ENCODE measurements at regions not wholly inside any gene's neighbourhood (a gene's known extent, or its start where the extent isn't known, plus 50 kb on each side); places are given as distances from the start of the nearest gene placed in this dataset.

DNA sequence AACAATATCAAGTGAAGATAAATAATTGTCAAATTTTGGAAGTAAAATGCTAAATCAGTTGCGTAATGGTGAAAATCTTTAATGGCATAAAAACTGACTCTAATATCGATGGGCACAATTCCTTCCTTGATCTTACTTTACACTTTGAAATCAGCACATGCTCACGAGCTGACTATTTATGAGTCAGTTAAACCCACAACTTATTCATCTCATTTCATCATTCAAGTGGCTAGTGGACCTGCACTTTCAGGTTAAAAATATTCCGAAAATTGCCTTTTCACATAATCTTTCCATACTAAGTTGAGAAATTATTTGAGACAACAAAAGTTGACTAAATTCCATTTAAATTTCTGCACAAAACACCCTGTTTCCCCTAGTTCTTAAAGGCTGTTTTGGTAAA lies 582.1 kb upstream of the TENM3 start:
- H3K27me3 ChIP-seq (ENCODE audit: control insufficient read depth in 1 of 2, insufficient read depth in 2 of 2, low read length in 2 of 2): no peaks in the 10 kb centered on the region
- H3K4me1 ChIP-seq (ENCODE audit: insufficient read depth, low read length): no peaks in the 10 kb centered on the region
- no peaks in the 10 kb centered on the region for H3K9me3 ChIP-seq (ENCODE audit: low read length)
- ATAC-seq (no peak), DNase-seq (ENCODE audit: low spot score) (no peak), FAIRE-seq (no peak)
- TF ChIP-seq CEBPB (IDR thresholded peaks at IDR 0.05; ENCODE audit: borderline replicate concordance, low read depth, low read length): no peak
- TF ChIP-seq ZNF773 (CRISPR knock-in tag; IDR thresholded peaks at IDR 0.05; ENCODE audit: borderline replicate concordance): no peak
- TF ChIP-seq, protein P1, sequence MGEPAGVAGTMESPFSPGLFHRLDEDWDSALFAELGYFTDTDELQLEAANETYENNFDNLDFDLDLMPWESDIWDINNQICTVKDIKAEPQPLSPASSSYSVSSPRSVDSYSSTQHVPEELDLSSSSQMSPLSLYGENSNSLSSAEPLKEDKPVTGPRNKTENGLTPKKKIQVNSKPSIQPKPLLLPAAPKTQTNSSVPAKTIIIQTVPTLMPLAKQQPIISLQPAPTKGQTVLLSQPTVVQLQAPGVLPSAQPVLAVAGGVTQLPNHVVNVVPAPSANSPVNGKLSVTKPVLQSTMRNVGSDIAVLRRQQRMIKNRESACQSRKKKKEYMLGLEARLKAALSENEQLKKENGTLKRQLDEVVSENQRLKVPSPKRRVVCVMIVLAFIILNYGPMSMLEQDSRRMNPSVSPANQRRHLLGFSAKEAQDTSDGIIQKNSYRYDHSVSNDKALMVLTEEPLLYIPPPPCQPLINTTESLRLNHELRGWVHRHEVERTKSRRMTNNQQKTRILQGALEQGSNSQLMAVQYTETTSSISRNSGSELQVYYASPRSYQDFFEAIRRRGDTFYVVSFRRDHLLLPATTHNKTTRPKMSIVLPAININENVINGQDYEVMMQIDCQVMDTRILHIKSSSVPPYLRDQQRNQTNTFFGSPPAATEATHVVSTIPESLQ (CRISPR knock-in tag; conservative IDR thresholded peaks at IDR 0.05): no peak
- TF ChIP-seq, protein P2, sequence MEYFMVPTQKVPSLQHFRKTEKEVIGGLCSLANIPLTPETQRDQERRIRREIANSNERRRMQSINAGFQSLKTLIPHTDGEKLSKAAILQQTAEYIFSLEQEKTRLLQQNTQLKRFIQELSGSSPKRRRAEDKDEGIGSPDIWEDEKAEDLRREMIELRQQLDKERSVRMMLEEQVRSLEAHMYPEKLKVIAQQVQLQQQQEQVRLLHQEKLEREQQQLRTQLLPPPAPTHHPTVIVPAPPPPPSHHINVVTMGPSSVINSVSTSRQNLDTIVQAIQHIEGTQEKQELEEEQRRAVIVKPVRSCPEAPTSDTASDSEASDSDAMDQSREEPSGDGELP (IDR thresholded peaks at IDR 0.05; ENCODE audit: borderline replicate concordance, low read depth): no peak
- no peak for TF ChIP-seq GATAD1 (CRISPR knock-in tag; IDR thresholded peaks at IDR 0.05)
- no peak for TF ChIP-seq NFE2L1 (CRISPR knock-in tag; IDR thresholded peaks at IDR 0.05; ENCODE audit: borderline replicate concordance)
- TF ChIP-seq FOXK1 (CRISPR knock-in tag; IDR thresholded peaks at IDR 0.05; ENCODE audit: borderline replicate concordance, low read depth): no peak
- no peak for TF ChIP-seq ZNF232 (CRISPR knock-in tag; IDR thresholded peaks at IDR 0.05; ENCODE audit: borderline replicate concordance)
- TF ChIP-seq, protein P3, sequence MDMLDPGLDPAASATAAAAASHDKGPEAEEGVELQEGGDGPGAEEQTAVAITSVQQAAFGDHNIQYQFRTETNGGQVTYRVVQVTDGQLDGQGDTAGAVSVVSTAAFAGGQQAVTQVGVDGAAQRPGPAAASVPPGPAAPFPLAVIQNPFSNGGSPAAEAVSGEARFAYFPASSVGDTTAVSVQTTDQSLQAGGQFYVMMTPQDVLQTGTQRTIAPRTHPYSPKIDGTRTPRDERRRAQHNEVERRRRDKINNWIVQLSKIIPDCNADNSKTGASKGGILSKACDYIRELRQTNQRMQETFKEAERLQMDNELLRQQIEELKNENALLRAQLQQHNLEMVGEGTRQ (IDR thresholded peaks at IDR 0.05; ENCODE audit: low read depth, low read length): no peak
- TF ChIP-seq, protein P3 (CRISPR knock-in tag; IDR thresholded peaks at IDR 0.05; ENCODE audit: borderline replicate concordance): no peak
- no peak for TF ChIP-seq ZNF326 (CRISPR knock-in tag; IDR thresholded peaks at IDR 0.05; ENCODE audit: borderline replicate concordance)
- no peak for TF ChIP-seq ZFP36L1 (CRISPR knock-in tag; IDR thresholded peaks at IDR 0.05)
- TF ChIP-seq ZNF557 (CRISPR knock-in tag; IDR thresholded peaks at IDR 0.05): no peak
- TF ChIP-seq ZSCAN30 (CRISPR knock-in tag; IDR thresholded peaks at IDR 0.05): no peak
- no peak for TF ChIP-seq ZNF777 (CRISPR knock-in tag; IDR thresholded peaks at IDR 0.05)
- no peak for TF ChIP-seq ZNF563 (CRISPR knock-in tag; IDR thresholded peaks at IDR 0.05)
- H3K9ac ChIP-seq (ENCODE audit: insufficient read depth, low read depth, low read length): no peak overlapping the region
- no peak overlapping the region for H3K27ac ChIP-seq (ENCODE audit: extremely low read length, insufficient read depth, low read length)
- intact Hi-C loops (cut with micrococcal nuclease; ENCODE audit: unreplicated experiment): no loop called here
- in situ Hi-C loops (cut with HindIII; ENCODE audit: extremely low pct_ligation_motif_present, low pct_unique_long_range_greater_than_20kb): no loop called here
- no TSS peak for BruUV-seq (replicated peaks)
- H4K20me1 ChIP-seq (ENCODE audit: insufficient read depth, low read length): no peaks in the 10 kb centered on the region
- H3K4me2 ChIP-seq (ENCODE audit: low read depth, low read length): no peak overlapping the region
- ChIA-PET POLR2A (no interaction called here), CTCF (ENCODE audit: low intra/inter-chr PET ratio, low total read pairs) (no interaction called here)
- WGBS (ENCODE audit: low lambda C conversion rate): 11% methylated on average over 4 of the region's 4 CpGs
- H2AFZ ChIP-seq (ENCODE audit: low read length): no peak overlapping the region
- H3K79me2 ChIP-seq (ENCODE audit: insufficient read depth, low read length): no peaks in the 10 kb centered on the region
- H3K36me3 ChIP-seq (replicated peaks in 1 of 2; ENCODE audit: control insufficient read depth in 1 of 2, insufficient read depth in 2 of 2, low read length in 2 of 2): no peaks in the 10 kb centered on the region
- H3K4me3 ChIP-seq (replicated peaks in 1 of 3; ENCODE audit: insufficient read depth in 1 of 3, low read depth in 2 of 3, low read length in 3 of 3): no peak overlapping the region

All from HepG2 (cell line).